Heart left ventricle (tissue), 13 donors: ENCODE measurements at regions not wholly inside any gene's neighbourhood (a gene's known extent, or its start where the extent isn't known, plus 50 kb on each side); places are given as distances from the start of the nearest gene placed in this dataset.

ENCODE experiments used
- CTCF ChIP-seq, 12 donors: fragments of 200-600 bp; sonication (generic) in 4 of 12; IDR thresholded peaks; one replicate each; pipeline versions ENCODE4 v1.5.0 to v1.8.0; 2018 to 2022; ENCODE audit warnings: antibody characterized with exemption in 12 of 12, mild to moderate bottlenecking in 5 of 12
- POLR2A ChIP-seq, 2 donors: fragments of 450-650 bp; IDR thresholded peaks; one replicate each; pipeline ENCODE4 v1.6.1; 2017; ENCODE audit warnings: antibody characterized with exemption in 2 of 2, mild to moderate bottlenecking in 2 of 2, moderate library complexity in 2 of 2
- donor health status: ischemic (EF 13 %, LVEDD 7.1; RV severe dilation, severe dysfunction).
- donor health status: DM: no; HTN: yes; CAD: no.
- donor health status: DM: no; HTN: no; CAD: no.
- donor health status: ischemic (EF 25% LVEDD 6.9; RV normal size, moderate dysfunction).
- donor health status: ischemic (EF 25% LVEDD 5.7; RV mildly dilated, moderate dysfunction).
- donor health status: ischemic (EF 35%, LVEDD 5.7; RV mildly dilated, moderate dysfunction).
- donor health status: nonischemic (EF 11% LVEDD 7.7; RV severe dilation, severe dysfunction).
- donor health status: DM: yes; HTN: yes; CAD: no.
- donor health status: PGD.
- donor health status: ischemic (EF 29% LVEDD 5.4; RV normal size, mild dysfunction).
- donor health status: nonischemic (EF 23%, LVEDD 6.1; RV moderate dilation, normal function).

GRCh38 chr4:124065422-124065821 is 647.1 kb downstream of the ANKRD50 start:
- no peak for TF ChIP-seq POLR2A (IDR thresholded peaks at IDR 0.05)
- no peak for TF ChIP-seq CTCF (IDR thresholded peaks at IDR 0.05)
